ENCODE measurements at regions not wholly inside any gene's neighbourhood (a gene's known extent, or its start where the extent isn't known, plus 50 kb on each side); places are given as distances from the start of the nearest gene placed in this dataset. TPM values are rescaled to one million over a fixed set of nuclear protein-coding genes. Genes with fewer than 3 reads are reported as not detected.

DNA sequence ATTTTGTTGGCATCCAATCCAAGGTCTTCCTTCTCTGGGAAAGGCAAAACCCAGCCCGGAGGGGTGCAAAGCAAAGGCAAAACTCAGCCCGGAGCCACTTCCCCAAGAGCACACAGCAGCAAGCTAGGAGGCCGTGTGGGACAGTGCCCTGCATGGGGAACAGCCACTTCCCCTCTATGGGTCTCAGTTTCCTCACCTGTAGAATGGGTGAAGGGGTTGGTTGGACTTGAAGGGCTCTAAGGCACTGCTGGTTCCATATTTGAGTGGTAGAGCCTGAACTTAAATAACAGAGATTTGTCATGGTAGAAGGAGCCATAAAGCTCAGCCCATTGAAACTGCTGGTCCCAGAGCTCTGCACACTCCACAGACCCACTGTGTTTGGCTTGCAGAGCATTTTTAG is 51.3 kb upstream of the CCDC167 start:
- no peak for DNase-seq (ENCODE audit: extremely low spot score, unreplicated experiment)
- Mint-ChIP-seq H3K36me3 (no peaks in the 10 kb centered on the region), H3K27ac (no peak overlapping the region), H3K27me3 (peaks cover 16% of the 10 kb centered on the region), H3K4me1 (ENCODE audit: unreplicated experiment) (peaks cover 40% of the 10 kb centered on the region), H3K4me3 (no peak overlapping the region), H3K9me3 (no peaks in the 10 kb centered on the region)
- TF ChIP-seq, protein P1, sequence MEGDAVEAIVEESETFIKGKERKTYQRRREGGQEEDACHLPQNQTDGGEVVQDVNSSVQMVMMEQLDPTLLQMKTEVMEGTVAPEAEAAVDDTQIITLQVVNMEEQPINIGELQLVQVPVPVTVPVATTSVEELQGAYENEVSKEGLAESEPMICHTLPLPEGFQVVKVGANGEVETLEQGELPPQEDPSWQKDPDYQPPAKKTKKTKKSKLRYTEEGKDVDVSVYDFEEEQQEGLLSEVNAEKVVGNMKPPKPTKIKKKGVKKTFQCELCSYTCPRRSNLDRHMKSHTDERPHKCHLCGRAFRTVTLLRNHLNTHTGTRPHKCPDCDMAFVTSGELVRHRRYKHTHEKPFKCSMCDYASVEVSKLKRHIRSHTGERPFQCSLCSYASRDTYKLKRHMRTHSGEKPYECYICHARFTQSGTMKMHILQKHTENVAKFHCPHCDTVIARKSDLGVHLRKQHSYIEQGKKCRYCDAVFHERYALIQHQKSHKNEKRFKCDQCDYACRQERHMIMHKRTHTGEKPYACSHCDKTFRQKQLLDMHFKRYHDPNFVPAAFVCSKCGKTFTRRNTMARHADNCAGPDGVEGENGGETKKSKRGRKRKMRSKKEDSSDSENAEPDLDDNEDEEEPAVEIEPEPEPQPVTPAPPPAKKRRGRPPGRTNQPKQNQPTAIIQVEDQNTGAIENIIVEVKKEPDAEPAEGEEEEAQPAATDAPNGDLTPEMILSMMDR (conservative IDR thresholded peaks at IDR 0.05): no peak

DNA sequence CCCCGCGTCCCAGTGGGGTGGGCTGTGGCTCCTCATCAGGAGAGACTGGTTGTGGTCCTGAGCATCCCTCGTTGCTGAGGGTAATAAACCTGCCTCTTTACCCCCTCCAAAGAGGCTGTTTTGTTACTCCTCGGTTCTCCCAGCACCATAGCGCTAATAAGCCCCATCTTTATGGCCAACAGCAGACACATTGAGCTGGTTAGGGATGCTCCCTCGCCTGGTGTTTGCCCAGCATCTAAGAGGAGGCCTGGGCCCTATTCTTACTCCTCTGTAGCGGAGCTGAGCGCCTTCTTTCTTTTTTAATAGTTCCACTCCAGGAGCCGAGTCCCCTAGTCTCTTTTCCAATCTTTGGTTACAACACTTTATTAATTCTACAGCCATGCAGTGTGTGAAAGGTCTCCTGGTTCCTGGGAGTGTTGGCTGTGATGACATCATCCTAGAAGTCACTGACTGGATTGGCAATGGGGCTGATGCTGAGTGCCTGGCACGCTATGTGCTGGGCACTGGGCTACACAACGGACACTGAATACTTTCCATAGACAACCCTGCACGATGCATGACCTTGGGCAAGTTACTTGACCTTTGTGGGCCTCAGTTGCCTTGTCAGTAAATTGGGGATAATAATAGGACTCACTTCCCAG is 50.6 kb upstream of the CCDC167 start:
- peaks cover 11% of the 10 kb centered on the region for H3K27me3 Mint-ChIP-seq
- H3K4me1 Mint-ChIP-seq (ENCODE audit: unreplicated experiment): peaks cover 33% of the 10 kb centered on the region
- no peaks in the 10 kb centered on the region for H3K36me3 Mint-ChIP-seq
- H3K4me3 Mint-ChIP-seq: no peak overlapping the region
- no peak overlapping the region for H3K27ac Mint-ChIP-seq
- H3K9me3 Mint-ChIP-seq: no peaks in the 10 kb centered on the region
- no peak for DNase-seq (ENCODE audit: extremely low spot score, unreplicated experiment)
- TF ChIP-seq, protein P1 (conservative IDR thresholded peaks at IDR 0.05): no peak

DNA sequence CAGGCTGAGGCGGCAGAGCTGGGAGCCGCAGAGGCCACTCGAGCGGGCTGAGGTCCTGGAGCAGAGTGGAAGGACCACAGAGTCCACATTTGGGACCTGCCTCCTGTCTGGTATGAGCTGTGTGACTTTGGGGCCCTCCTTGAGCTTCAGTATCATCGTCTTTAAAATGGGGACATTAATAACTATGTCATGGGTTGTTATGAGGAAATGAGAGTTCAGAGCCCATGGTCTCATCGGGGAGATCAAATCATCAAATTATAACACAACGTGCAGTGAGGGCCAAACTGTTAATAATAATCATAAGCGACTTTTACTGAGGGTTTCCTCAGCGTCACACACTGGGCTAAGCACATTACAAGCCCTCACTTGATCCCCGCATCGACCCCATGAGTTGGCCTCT is 49.9 kb upstream of the CCDC167 start:
- Mint-ChIP-seq H3K9me3 (no peaks in the 10 kb centered on the region), H3K4me1 (ENCODE audit: unreplicated experiment) (peaks cover 29% of the 10 kb centered on the region), H3K4me3 (no peak overlapping the region), H3K27ac (no peak overlapping the region), H3K36me3 (no peaks in the 10 kb centered on the region), H3K27me3 (peaks cover 9% of the 10 kb centered on the region)
- DNase-seq (ENCODE audit: extremely low spot score, unreplicated experiment): no peak
- TF ChIP-seq, protein P1 (conservative IDR thresholded peaks at IDR 0.05): no peak

Small RNA genes in the stretch of these regions (microRNA-seq; reads per million reads assigned to microRNA genes)
- gene MIR4462: not detected
